ENCODE measurements at regions not wholly inside any gene's neighbourhood (a gene's known extent, or its start where the extent isn't known, plus 50 kb on each side); places are given as distances from the start of the nearest gene placed in this dataset.

GRCh38 chr20:39916236-39916765 lies 772.7 kb downstream of the MAFB start:
- Histone ChIP-seq H3K4me3 (ENCODE audit: low read length) (no peak overlapping the region), H3K9me3 (ENCODE audit: control insufficient read depth in 1 of 2, insufficient read depth in 1 of 2, low read length in 2 of 2) (no peaks in the 10 kb centered on the region), H3K27ac (ENCODE audit: low read depth in 1 of 2, low read length in 2 of 2) (no peak overlapping the region), H3K36me3 (ENCODE audit: insufficient read depth, low read length) (no peaks in the 10 kb centered on the region), H3K27me3 (ENCODE audit: control insufficient read depth in 1 of 2, insufficient read depth in 2 of 2, low read length in 2 of 2) (peaks cover 0 to 6% of the 10 kb centered on the region in 2 experiments), H3K4me1 (ENCODE audit: insufficient read depth, low read length) (no peaks in the 10 kb centered on the region)
- Mint-ChIP-seq H3K27me3 (no peaks in the 10 kb centered on the region), H3K4me1 (ENCODE audit: low read depth) (no peaks in the 10 kb centered on the region), H3K27ac (no peak overlapping the region), H3K4me3 (no peak overlapping the region), H3K9me3 (peaks cover 3% of the 10 kb centered on the region), H3K36me3 (ENCODE audit: low read depth) (no peaks in the 10 kb centered on the region)
- ChIA-PET CTCF (no interaction called here), POLR2A (no interaction called here)
- TF ChIP-seq CTCF (IDR thresholded peaks at IDR 0.05), result no peak
- ATAC-seq (ENCODE audit: poor library complexity), result no peak
- intact Hi-C loops (cut with DNase I, micrococcal nuclease), result no loop called here
- no peak for DNase-seq

- no peak overlapping the region for H3K4me3 ChIP-seq (ENCODE audit: low read length)
- no peak overlapping the region for H3K27ac Mint-ChIP-seq
- ChIA-PET POLR2A (no interaction called here), CTCF (no interaction called here)
- ATAC-seq (ENCODE audit: poor library complexity) (no peak), DNase-seq (no peak)
- no peaks in the 10 kb centered on the region for H3K4me1 ChIP-seq (ENCODE audit: insufficient read depth, low read length)
- no peaks in the 10 kb centered on the region for H3K36me3 Mint-ChIP-seq (ENCODE audit: low read depth)
- no peaks in the 10 kb centered on the region for H3K27me3 Mint-ChIP-seq
- no peaks in the 10 kb centered on the region for H3K9me3 ChIP-seq (ENCODE audit: control insufficient read depth in 1 of 2, insufficient read depth in 1 of 2, low read length in 2 of 2)
- no peak overlapping the region for H3K27ac ChIP-seq (ENCODE audit: low read depth in 1 of 2, low read length in 2 of 2)
- no peak for TF ChIP-seq CTCF (IDR thresholded peaks at IDR 0.05)
- H3K9me3 Mint-ChIP-seq, result peaks cover 3% of the 10 kb centered on the region
- H3K4me1 Mint-ChIP-seq (ENCODE audit: low read depth), result no peaks in the 10 kb centered on the region
- no peaks in the 10 kb centered on the region for H3K36me3 ChIP-seq (ENCODE audit: insufficient read depth, low read length)
- H3K27me3 ChIP-seq (ENCODE audit: control insufficient read depth in 1 of 2, insufficient read depth in 2 of 2, low read length in 2 of 2), result peaks cover 2 to 6% of the 10 kb centered on the region in 2 experiments
- intact Hi-C loops (cut with DNase I, micrococcal nuclease), result no loop called here
- no peak overlapping the region for H3K4me3 Mint-ChIP-seq
These were observed 775.8 kb downstream of the MAFB start for GRCh38 chr20:39913274-39913673.

- Histone ChIP-seq H3K4me3 (ENCODE audit: low read length) (no peak overlapping the region), H3K27me3 (ENCODE audit: control insufficient read depth in 1 of 2, insufficient read depth in 2 of 2, low read length in 2 of 2) (peaks cover 0 to 2% of the 10 kb centered on the region in 2 experiments), H3K27ac (ENCODE audit: low read depth in 1 of 2, low read length in 2 of 2) (no peak overlapping the region), H3K4me1 (ENCODE audit: insufficient read depth, low read length) (no peaks in the 10 kb centered on the region), H3K36me3 (ENCODE audit: insufficient read depth, low read length) (no peaks in the 10 kb centered on the region), H3K9me3 (ENCODE audit: control insufficient read depth in 1 of 2, insufficient read depth in 1 of 2, low read length in 2 of 2) (peaks cover 0 to 4% of the 10 kb centered on the region in 2 experiments)
- no peak for TF ChIP-seq CTCF (IDR thresholded peaks at IDR 0.05)
- Mint-ChIP-seq H3K36me3 (ENCODE audit: low read depth) (no peaks in the 10 kb centered on the region), H3K27ac (no peak overlapping the region), H3K4me1 (ENCODE audit: low read depth) (no peaks in the 10 kb centered on the region), H3K4me3 (no peak overlapping the region), H3K27me3 (peaks cover 5% of the 10 kb centered on the region), H3K9me3 (no peaks in the 10 kb centered on the region)
- intact Hi-C loops (cut with DNase I, micrococcal nuclease), result no loop called here
- ChIA-PET CTCF (no interaction called here), POLR2A (no interaction called here)
- no peak for DNase-seq
- no peak for ATAC-seq (ENCODE audit: poor library complexity)
These were observed 777.5 kb downstream of the MAFB start for GRCh38 chr20:39911497-39911896.
